ENCODE measurements at regions not wholly inside any gene's neighbourhood (a gene's known extent, or its start where the extent isn't known, plus 50 kb on each side); places are given as distances from the start of the nearest gene placed in this dataset.
"Not testable (repeated sequence)": the region's sequence is repeated elsewhere in the genome, so short reads cannot be mapped to it uniquely, and the experiment has no call there.

GRCh38 chr14:106061877-106062500 is 535.6 kb downstream of the TMEM121 start:
- peak; percentile 80 for TF ChIP-seq CTCF (IDR thresholded peaks at IDR 0.05)
- TF ChIP-seq ZFX (IDR thresholded peaks at IDR 0.05; ENCODE audit: borderline replicate concordance): not testable (repeated sequence)

Measured in 22Rv1 (cell line).